ENCODE measurements at regions not wholly inside any gene's neighbourhood (a gene's known extent, or its start where the extent isn't known, plus 50 kb on each side); places are given as distances from the start of the nearest gene placed in this dataset.

GRCh38 chr1:190739926-190740325, 262.3 kb upstream of the BRINP3 start:
- TF ChIP-seq EP300 (IDR thresholded peaks at IDR 0.05) (no peak), CTCF (IDR thresholded peaks at IDR 0.05) (no peak), POLR2AphosphoS5 (IDR thresholded peaks at IDR 0.05) (no peak)

All from upper lobe of left lung (tissue), 4 donors.